Fibroblast of pulmonary artery (primary cell): ENCODE measurements at regions not wholly inside any gene's neighbourhood (a gene's known extent, or its start where the extent isn't known, plus 50 kb on each side); places are given as distances from the start of the nearest gene placed in this dataset.
A peak's percentile ranks its signal among the peaks of the same experiment; 100 is the strongest.

Experiments used
- DNase-seq: peaks from one replicate; pipeline ENCODE4 v3.0.0-alpha.2; 2010; ENCODE audit warnings: low read depth
- H3K4me3 ChIP-seq: replicated peaks from 2 replicates; pipeline ENCODE4 v1.5.1; 2011; ENCODE audit warnings: low read depth, mild to moderate bottlenecking, control low read depth, low read length, moderate library complexity
- TF ChIP-seq, protein P1 (sequence below): IDR thresholded peaks from 2 replicates; pipeline ENCODE4 v1.5.1; 2011; ENCODE audit warnings: mild to moderate bottlenecking, control low read depth, low read length, inconsistent platforms; ENCODE audit errors: missing control alignments

DNA sequence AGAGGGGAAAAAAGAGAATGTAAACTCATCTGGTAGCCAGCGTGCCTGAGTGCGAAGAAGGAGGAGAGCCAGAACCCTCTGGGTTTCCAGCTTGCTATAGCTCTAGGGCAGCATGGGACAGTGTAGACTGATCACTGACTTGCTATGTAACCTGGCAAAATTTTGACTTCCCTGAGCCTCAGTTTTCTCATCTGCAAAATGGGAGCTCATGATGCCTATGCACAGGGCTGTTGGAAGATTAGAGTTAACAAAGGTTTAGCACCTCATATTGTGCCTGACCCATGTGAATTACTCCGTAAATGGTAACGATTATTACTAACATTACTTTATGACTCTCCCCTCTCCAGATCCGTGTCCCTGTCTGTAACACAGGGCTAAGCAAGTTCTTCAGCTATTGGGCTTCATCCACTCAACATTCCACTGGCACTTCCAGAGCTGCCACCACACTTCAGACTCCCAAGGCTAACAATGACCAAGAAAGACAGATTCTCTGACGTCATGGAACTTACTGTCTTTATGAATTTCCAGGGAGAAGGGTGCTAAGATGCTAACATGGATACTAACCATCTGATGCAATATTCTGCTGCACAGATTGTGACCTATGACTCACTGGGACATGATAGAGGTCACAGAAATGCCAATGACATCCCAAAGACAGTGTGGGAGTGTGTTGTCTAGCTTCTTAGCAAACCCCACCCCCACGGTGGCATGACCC is 195.2 kb downstream of the TRIM29 start:
- TF ChIP-seq, protein P1, sequence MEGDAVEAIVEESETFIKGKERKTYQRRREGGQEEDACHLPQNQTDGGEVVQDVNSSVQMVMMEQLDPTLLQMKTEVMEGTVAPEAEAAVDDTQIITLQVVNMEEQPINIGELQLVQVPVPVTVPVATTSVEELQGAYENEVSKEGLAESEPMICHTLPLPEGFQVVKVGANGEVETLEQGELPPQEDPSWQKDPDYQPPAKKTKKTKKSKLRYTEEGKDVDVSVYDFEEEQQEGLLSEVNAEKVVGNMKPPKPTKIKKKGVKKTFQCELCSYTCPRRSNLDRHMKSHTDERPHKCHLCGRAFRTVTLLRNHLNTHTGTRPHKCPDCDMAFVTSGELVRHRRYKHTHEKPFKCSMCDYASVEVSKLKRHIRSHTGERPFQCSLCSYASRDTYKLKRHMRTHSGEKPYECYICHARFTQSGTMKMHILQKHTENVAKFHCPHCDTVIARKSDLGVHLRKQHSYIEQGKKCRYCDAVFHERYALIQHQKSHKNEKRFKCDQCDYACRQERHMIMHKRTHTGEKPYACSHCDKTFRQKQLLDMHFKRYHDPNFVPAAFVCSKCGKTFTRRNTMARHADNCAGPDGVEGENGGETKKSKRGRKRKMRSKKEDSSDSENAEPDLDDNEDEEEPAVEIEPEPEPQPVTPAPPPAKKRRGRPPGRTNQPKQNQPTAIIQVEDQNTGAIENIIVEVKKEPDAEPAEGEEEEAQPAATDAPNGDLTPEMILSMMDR, result no peak
- peak; percentile 1 for DNase-seq
- no peak overlapping the region for H3K4me3 ChIP-seq

DNA sequence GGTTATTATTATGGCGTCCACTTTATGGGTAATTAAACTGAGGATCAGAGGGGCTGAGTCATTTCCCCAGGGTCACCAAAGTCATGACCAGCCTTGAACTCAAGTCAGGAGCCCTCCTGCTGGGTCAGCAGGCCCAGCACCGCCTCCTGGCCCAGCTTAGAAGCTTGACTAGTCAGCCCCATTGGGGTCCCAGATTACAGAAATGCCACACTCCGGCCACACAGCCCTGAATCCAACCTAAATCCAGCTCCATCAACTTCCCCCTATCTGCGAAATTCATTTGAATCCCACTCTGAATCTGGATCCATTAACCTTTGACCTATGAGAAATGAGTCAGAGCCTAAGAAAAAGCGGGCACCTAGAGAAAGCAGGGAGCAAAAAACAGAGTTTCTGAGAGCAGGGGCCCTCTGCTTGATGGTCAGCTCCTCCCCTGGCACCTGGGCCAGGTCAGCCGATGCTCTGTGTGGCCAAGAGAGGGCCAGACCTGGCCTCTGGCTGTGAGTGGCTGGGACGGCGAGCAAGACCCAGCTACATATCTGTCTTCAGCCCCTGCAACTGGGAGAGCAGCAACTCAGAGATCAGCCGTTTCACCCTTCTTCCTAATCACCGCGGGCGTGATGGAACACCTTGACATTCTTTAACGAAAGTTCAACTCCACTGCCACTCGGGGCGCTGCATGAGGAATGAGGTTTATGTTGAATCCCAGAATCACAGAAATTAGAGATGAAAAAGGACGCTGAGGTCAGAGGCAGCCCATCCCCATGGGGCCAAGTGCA is 196.1 kb downstream of the TRIM29 start:
- DNase-seq, result no peak
- H3K4me3 ChIP-seq, result no peak overlapping the region
- TF ChIP-seq, protein P1, result no peak

DNA sequence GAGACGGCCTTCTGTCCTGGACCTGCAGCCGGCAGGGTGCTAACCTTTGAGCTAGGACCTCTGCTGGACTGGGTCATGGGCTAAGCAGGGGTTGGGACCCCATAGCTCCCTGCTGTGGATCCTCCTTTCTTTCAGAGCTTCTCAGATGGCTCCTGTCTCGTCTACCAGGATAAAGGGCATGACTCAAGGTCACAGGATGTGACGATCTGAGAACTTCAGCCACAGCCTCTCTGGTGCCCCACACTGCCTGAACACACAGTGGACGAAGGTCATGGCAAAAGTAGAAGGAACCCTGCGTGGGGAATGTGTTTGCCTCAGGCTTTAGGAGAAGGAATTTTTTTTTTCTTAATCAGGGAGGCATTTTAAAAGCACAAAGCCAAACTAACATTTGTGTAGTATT is 196.7 kb downstream of the TRIM29 start:
- no peak for DNase-seq
- TF ChIP-seq, protein P1, result no peak
- no peak overlapping the region for H3K4me3 ChIP-seq

DNA sequence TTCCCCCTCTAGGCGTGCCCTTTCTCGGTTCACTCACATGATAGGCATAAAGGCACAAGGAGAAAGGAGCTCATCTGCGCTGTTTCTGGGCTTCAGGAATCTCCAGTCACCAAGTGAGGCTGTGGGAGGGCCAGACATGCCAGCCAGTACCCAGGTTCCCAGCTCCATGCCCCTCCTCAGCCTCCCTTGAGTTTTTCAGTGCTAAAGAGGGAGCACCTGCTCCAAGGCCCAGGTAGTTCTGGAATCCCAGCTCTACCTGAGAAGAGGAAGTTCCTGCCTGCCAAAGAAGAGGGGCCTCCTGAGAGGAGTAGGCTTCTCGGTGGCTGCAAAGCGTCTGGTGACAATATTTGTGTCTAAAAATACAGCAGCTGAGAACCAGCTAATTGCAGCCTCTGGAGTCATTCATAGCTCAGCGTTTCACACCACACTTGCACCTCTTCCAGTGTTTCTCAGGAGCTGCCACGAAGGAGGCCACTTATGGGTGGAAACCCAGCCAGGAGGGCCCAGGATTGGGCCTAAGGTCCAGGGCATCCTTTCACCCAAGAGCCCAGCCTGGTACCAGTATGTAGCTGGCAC is 197.4 kb downstream of the TRIM29 start:
- H3K4me3 ChIP-seq, result no peak overlapping the region
- TF ChIP-seq, protein P1, result no peak
- no peak for DNase-seq

DNA sequence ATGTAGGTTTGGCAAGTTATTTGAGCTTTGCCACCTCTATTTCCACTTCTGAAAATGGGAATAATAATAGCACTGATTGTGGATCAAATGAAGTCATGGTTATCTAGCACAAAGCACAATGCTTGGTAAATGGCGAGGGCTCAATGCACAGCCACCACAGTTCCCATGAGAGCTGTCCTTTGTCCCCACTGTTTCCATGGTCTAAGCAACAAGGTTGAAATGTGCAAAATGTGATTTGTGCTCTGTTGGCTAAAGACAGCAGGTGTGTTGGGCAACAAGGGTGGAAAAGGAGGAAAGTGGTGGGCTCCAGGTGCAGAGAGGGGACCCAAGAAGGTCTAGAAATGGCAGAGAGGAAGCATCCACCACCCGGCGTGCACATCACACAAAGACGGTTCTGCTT is 200.5 kb downstream of the TRIM29 start:
- H3K4me3 ChIP-seq, result no peak overlapping the region
- no peak for DNase-seq
- TF ChIP-seq, protein P1, result no peak

DNA sequence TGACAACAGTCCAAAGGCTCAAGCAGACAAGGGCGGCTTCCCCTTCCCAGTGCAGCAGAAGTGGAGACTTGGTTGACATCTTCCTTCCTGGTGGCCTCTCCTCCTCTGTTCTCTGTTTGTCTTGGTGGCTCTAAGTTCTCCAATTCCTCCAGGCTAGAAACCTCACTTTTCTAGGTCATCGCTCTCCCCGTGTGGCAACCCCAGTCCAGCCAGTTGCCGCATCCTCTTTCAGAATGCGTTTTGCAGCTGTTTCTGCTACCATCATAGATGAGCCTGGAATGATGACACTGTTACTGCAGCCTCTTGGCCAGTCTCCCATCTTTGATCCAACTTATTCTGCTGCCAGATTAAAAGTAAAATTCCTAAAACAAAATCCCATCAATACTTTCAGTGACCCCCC is 201.5 kb downstream of the TRIM29 start:
- TF ChIP-seq, protein P1, result no peak
- H3K4me3 ChIP-seq, result no peak overlapping the region
- no peak for DNase-seq
